A549 (cell line): ENCODE measurements at regions not wholly inside any gene's neighbourhood (a gene's known extent, or its start where the extent isn't known, plus 50 kb on each side); places are given as distances from the start of the nearest gene placed in this dataset.

ENCODE experiments used
- BHLHE40 ChIP-seq: IDR thresholded peaks from 2 replicates; pipeline ENCODE4 v1.6.1; 2012; ENCODE audit warnings: low read depth, low read length, inconsistent platforms
- CBX2 ChIP-seq: fragments of 200-600 bp; sonication (generic); IDR thresholded peaks from 2 replicates; pipeline ENCODE4 v1.6.1; 2016; ENCODE audit warnings: low read depth, mild to moderate bottlenecking, borderline replicate concordance
- CEBPB ChIP-seq, 2 experiments: fragments of >200 bp in 1 of 2; sonication (Bioruptor Twin) in 1 of 2; formaldehyde crosslinking in 1 of 2; IDR thresholded peaks; 2 replicates each; pipeline ENCODE4 v1.6.1; 2012 to 2016
- HOXA7 ChIP-seq: fragments of 250-450 bp; sonication (Bioruptor Pico); IDR thresholded peaks from 2 replicates; pipeline ENCODE4 v1.5.0; 2020; ENCODE audit warnings: mild to moderate bottlenecking, moderate library complexity
- KDM1A ChIP-seq: fragments of 200-600 bp; sonication (generic); IDR thresholded peaks from 2 replicates; pipeline ENCODE4 v1.6.1; 2016; ENCODE audit warnings: low read depth, mild to moderate bottlenecking
- MAFK ChIP-seq: fragments of 450-650 bp; IDR thresholded peaks from 2 replicates; pipeline ENCODE4 v1.6.1; 2014; ENCODE audit not compliant: partially characterized antibody
- MAZ ChIP-seq: fragments of 150-350 bp; IDR thresholded peaks from 2 replicates; pipeline ENCODE4 v1.6.1; 2014; ENCODE audit warnings: antibody characterized with exemption, low read depth, low read length, borderline replicate concordance
- NFE2L2 ChIP-seq: fragments of 150-350 bp; conservative IDR thresholded peaks from 2 replicates; pipeline ENCODE4 v1.6.1; 2014; ENCODE audit warnings: low read length
- PHF8 ChIP-seq: fragments of 200-600 bp; sonication (generic); IDR thresholded peaks from 2 replicates; pipeline ENCODE4 v1.6.1; 2016; ENCODE audit warnings: low read depth, mild to moderate bottlenecking, antibody characterized with exemption, moderate library complexity, borderline replicate concordance
- POLR2A ChIP-seq: IDR thresholded peaks from 2 replicates; pipeline ENCODE4 v1.6.1; 2012; ENCODE audit warnings: mild to moderate bottlenecking, low read length
- POLR2AphosphoS2 ChIP-seq: conservative IDR thresholded peaks from 2 replicates; pipeline ENCODE4 v1.6.1; 2012; ENCODE audit warnings: low read length, improper control_type of control experiment, inconsistent platforms
- TF ChIP-seq, protein P1 (sequence below): fragments of >200 bp; sonication (Bioruptor Twin); formaldehyde crosslinking; IDR thresholded peaks from 3 replicates; pipeline ENCODE4 v1.5.1; 2016
- TF ChIP-seq, protein P2 (sequence below): fragments of 450-650 bp; IDR thresholded peaks from 2 replicates; pipeline ENCODE4 v1.6.1; 2014; ENCODE audit warnings: antibody characterized with exemption

DNA sequence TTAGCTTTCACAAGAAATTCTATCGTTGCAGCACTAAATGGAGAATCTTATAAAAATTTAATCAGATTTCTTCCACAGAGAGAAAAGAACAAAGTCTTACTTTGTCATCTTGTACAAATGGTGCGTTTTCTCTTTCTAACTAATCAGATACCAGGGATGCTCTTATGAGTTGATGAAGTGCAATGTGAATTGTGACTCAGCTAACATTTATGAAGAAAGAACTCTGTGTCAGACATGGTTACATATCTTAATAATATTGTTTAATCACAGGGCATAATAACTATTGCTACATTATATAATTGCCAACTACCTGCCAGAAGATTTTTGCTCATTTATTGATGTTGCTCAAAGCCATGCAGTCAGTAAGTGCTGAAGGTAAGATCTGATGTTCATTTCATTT is 465.0 kb downstream of the CCDC85A start:
- TF ChIP-seq POLR2AphosphoS2, result no peak
- TF ChIP-seq, protein P1, sequence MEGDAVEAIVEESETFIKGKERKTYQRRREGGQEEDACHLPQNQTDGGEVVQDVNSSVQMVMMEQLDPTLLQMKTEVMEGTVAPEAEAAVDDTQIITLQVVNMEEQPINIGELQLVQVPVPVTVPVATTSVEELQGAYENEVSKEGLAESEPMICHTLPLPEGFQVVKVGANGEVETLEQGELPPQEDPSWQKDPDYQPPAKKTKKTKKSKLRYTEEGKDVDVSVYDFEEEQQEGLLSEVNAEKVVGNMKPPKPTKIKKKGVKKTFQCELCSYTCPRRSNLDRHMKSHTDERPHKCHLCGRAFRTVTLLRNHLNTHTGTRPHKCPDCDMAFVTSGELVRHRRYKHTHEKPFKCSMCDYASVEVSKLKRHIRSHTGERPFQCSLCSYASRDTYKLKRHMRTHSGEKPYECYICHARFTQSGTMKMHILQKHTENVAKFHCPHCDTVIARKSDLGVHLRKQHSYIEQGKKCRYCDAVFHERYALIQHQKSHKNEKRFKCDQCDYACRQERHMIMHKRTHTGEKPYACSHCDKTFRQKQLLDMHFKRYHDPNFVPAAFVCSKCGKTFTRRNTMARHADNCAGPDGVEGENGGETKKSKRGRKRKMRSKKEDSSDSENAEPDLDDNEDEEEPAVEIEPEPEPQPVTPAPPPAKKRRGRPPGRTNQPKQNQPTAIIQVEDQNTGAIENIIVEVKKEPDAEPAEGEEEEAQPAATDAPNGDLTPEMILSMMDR, result no peak
- TF ChIP-seq CEBPB (IDR thresholded peaks at IDR 0.05), result no peak
- no peak for TF ChIP-seq NFE2L2
- TF ChIP-seq POLR2A, result no peak
- no peak for TF ChIP-seq BHLHE40
- TF ChIP-seq PHF8, result no peak
- TF ChIP-seq HOXA7, result no peak
- no peak for TF ChIP-seq MAFK
- no peak for TF ChIP-seq KDM1A
- TF ChIP-seq, protein P2, sequence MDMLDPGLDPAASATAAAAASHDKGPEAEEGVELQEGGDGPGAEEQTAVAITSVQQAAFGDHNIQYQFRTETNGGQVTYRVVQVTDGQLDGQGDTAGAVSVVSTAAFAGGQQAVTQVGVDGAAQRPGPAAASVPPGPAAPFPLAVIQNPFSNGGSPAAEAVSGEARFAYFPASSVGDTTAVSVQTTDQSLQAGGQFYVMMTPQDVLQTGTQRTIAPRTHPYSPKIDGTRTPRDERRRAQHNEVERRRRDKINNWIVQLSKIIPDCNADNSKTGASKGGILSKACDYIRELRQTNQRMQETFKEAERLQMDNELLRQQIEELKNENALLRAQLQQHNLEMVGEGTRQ, result no peak
- no peak for TF ChIP-seq CBX2
- no peak for TF ChIP-seq MAZ
